Progenitor cell of endocrine pancreas (in vitro differentiated cells): ENCODE measurements at regions not wholly inside any gene's neighbourhood (a gene's known extent, or its start where the extent isn't known, plus 50 kb on each side); places are given as distances from the start of the nearest gene placed in this dataset.

Experiments
- DNase-seq: peaks from one replicate; pipeline ENCODE4 v3.0.0; 2021; ENCODE audit warnings: low spot score; ENCODE audit not compliant: unreplicated experiment
- H3K27ac Mint-ChIP-seq: 2 replicates; pipeline ENCODE4 v1.8.0; 2021; ENCODE audit warnings: mild to moderate bottlenecking, moderate library complexity, mixed read lengths
- H3K27me3 Mint-ChIP-seq: 2 replicates; pipeline ENCODE4 v1.8.0; 2021; ENCODE audit warnings: mixed read lengths
- H3K36me3 Mint-ChIP-seq: 2 replicates; pipeline ENCODE4 v1.8.0; 2022; ENCODE audit warnings: mixed read lengths; ENCODE audit not compliant: insufficient read depth
- H3K4me1 Mint-ChIP-seq: 2 replicates; pipeline ENCODE4 v1.8.0; 2021; ENCODE audit warnings: low read depth, mixed read lengths
- H3K4me3 Mint-ChIP-seq: 2 replicates; pipeline ENCODE4 v1.8.0; 2021; ENCODE audit warnings: low read depth, mild to moderate bottlenecking, moderate library complexity, mixed read lengths
- H3K9me3 Mint-ChIP-seq: 2 replicates; pipeline ENCODE4 v1.8.0; 2021; ENCODE audit warnings: low read depth, mixed read lengths
- CTCF ChIP-seq: fragments of 200-600 bp; sonication (generic); IDR thresholded peaks from one replicate; pipeline ENCODE4 v1.5.0; 2021; ENCODE audit warnings: antibody characterized with exemption, mild to moderate bottlenecking; ENCODE audit not compliant: unreplicated experiment

- Mint-ChIP-seq H3K36me3 (no peaks in the 10 kb centered on the region), H3K9me3 (no peaks in the 10 kb centered on the region), H3K27ac (no peak overlapping the region), H3K4me3 (no peak overlapping the region), H3K4me1 (no peaks in the 10 kb centered on the region), H3K27me3 (no peaks in the 10 kb centered on the region)
- no peak for DNase-seq
- no peak for TF ChIP-seq CTCF
Observed at GRCh38 chr13:86095351-86095750, 296.1 kb upstream of the SLITRK6 start.

DNA sequence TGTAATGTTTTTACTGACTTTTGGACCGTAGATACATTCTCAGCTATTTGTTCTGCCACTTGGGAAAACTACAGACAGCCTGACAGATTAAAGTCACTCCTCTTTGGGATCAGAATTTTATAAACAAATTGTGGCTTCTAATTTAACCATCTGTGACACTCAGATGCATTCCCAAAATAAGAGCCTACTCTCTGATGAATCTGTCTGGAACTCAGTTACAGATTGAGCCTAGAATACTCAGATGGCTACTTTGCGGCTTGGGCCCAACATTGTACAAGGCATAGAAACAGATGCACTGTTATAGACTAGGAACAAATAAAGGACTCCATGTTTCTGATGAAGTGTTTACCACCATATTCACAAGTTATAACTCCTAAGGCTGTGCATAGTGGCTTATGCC, 291.0 kb upstream of the SLITRK6 start:
- no peaks in the 10 kb centered on the region for H3K9me3 Mint-ChIP-seq
- no peak overlapping the region for H3K27ac Mint-ChIP-seq
- TF ChIP-seq CTCF: no peak

GRCh38 chr13:86087244-86087643, 288.0 kb upstream of the SLITRK6 start:
- Mint-ChIP-seq H3K4me3 (no peak overlapping the region), H3K27me3 (no peaks in the 10 kb centered on the region), H3K27ac (no peak overlapping the region), H3K36me3 (no peaks in the 10 kb centered on the region), H3K4me1 (no peaks in the 10 kb centered on the region), H3K9me3 (no peaks in the 10 kb centered on the region)
- no peak for DNase-seq
- no peak for TF ChIP-seq CTCF

More for the DNA sequence above, 291.0 kb upstream of the SLITRK6 start:
- H3K36me3 Mint-ChIP-seq: no peaks in the 10 kb centered on the region
- no peak for DNase-seq
- H3K4me3 Mint-ChIP-seq: no peak overlapping the region
- no peaks in the 10 kb centered on the region for H3K27me3 Mint-ChIP-seq
- H3K4me1 Mint-ChIP-seq: no peaks in the 10 kb centered on the region

- Mint-ChIP-seq H3K27ac (no peak overlapping the region), H3K36me3 (no peaks in the 10 kb centered on the region), H3K27me3 (no peaks in the 10 kb centered on the region), H3K4me1 (no peaks in the 10 kb centered on the region), H3K4me3 (no peak overlapping the region), H3K9me3 (no peaks in the 10 kb centered on the region)
- TF ChIP-seq CTCF: no peak
- DNase-seq: no peak
Observed at GRCh38 chr13:86085890-86086289, 286.7 kb upstream of the SLITRK6 start.

DNA sequence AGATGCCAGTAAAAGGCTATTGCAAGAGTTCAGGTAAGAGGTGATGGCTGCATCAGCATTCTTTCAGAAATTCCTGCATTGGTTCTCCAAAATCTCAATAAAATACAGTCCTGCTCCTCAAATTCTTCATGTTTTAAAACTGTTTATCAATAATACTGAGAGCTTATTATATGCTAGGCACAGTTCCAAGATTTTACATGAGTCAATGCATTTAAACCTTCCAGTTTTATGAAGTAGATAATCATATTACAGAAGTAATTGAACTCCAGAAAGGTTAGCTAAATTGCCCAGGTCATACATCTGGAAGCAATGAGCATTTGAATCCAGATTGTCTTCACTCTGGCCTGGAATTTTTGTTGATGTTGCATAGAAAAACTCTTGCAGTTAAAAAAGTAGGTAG, 282.9 kb upstream of the SLITRK6 start:
- Mint-ChIP-seq H3K4me1 (no peaks in the 10 kb centered on the region), H3K9me3 (no peaks in the 10 kb centered on the region), H3K4me3 (no peak overlapping the region), H3K27ac (no peak overlapping the region), H3K36me3 (no peaks in the 10 kb centered on the region), H3K27me3 (no peaks in the 10 kb centered on the region)
- no peak for TF ChIP-seq CTCF
- no peak for DNase-seq
